ENCODE measurements at regions not wholly inside any gene's neighbourhood (a gene's known extent, or its start where the extent isn't known, plus 50 kb on each side); places are given as distances from the start of the nearest gene placed in this dataset.

GRCh38 chr18:66222174-66222573 lies 381.7 kb downstream of the CDH19 start:
- TF ChIP-seq POLR2AphosphoS5 (IDR thresholded peaks at IDR 0.05; ENCODE audit: low read depth) = no peak
- TF ChIP-seq CTCF (IDR thresholded peaks at IDR 0.05; ENCODE audit: insufficient read depth, low read length) = no peak
- TF ChIP-seq, protein P1, sequence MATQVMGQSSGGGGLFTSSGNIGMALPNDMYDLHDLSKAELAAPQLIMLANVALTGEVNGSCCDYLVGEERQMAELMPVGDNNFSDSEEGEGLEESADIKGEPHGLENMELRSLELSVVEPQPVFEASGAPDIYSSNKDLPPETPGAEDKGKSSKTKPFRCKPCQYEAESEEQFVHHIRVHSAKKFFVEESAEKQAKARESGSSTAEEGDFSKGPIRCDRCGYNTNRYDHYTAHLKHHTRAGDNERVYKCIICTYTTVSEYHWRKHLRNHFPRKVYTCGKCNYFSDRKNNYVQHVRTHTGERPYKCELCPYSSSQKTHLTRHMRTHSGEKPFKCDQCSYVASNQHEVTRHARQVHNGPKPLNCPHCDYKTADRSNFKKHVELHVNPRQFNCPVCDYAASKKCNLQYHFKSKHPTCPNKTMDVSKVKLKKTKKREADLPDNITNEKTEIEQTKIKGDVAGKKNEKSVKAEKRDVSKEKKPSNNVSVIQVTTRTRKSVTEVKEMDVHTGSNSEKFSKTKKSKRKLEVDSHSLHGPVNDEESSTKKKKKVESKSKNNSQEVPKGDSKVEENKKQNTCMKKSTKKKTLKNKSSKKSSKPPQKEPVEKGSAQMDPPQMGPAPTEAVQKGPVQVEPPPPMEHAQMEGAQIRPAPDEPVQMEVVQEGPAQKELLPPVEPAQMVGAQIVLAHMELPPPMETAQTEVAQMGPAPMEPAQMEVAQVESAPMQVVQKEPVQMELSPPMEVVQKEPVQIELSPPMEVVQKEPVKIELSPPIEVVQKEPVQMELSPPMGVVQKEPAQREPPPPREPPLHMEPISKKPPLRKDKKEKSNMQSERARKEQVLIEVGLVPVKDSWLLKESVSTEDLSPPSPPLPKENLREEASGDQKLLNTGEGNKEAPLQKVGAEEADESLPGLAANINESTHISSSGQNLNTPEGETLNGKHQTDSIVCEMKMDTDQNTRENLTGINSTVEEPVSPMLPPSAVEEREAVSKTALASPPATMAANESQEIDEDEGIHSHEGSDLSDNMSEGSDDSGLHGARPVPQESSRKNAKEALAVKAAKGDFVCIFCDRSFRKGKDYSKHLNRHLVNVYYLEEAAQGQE (IDR thresholded peaks at IDR 0.05; ENCODE audit: insufficient replicate concordance, low read depth) = no peak
- no peak for TF ChIP-seq GABPA (IDR thresholded peaks at IDR 0.05; ENCODE audit: low read depth)
- TF ChIP-seq SPI1 (IDR thresholded peaks at IDR 0.05; ENCODE audit: borderline replicate concordance, low read depth) = no peak

Measured in HL-60 (cell line).